Uterus (tissue), 2 donors: ENCODE measurements at regions not wholly inside any gene's neighbourhood (a gene's known extent, or its start where the extent isn't known, plus 50 kb on each side); places are given as distances from the start of the nearest gene placed in this dataset.

Experiments
- CTCF ChIP-seq, 4 experiments: fragments of 200-600 bp in 2 of 4; fragments of 450-650 bp in 2 of 4; sonication (generic) in 2 of 4; IDR thresholded peaks; one replicate each; pipeline ENCODE4 v1.5.1; 2016 to 2019; ENCODE audit warnings: antibody characterized with exemption in 4 of 4, mild to moderate bottlenecking in 2 of 4, moderate library complexity in 1 of 4
- POLR2A ChIP-seq, 2 donors: fragments of 450-650 bp; IDR thresholded peaks; one replicate each; pipeline ENCODE4 v1.6.1; 2016; ENCODE audit warnings: antibody characterized with exemption in 2 of 2, mild to moderate bottlenecking in 1 of 2, moderate library complexity in 1 of 2

- TF ChIP-seq POLR2A (IDR thresholded peaks at IDR 0.05) (no peak), CTCF (IDR thresholded peaks at IDR 0.05) (no peak)
Observed at GRCh38 chr10:2992401-2993198, 74.7 kb upstream of the PFKP start.
